GM12878 (cell line): ENCODE measurements at regions not wholly inside any gene's neighbourhood (a gene's known extent, or its start where the extent isn't known, plus 50 kb on each side); places are given as distances from the start of the nearest gene placed in this dataset.

ENCODE experiments used
- ATAC-seq: fragments of 200-7000 bp; cut with Tn5 transposase; 3 replicates; pipeline ENCODE4 v1.9.1; 2020; ENCODE audit warnings: mild to moderate bottlenecking, moderate library complexity
- BruUV-seq: library from RNA; stranded (reverse); fragments of 400-500 nt; replicated peaks from 2 replicates; lab custom pipeline; 2021; lab: Mats Ljungman, UMichigan
- CTCF ChIA-PET: fragments of 300-600 bp; sonication (Branson Sonifier 250); formaldehyde crosslinking; extraction: SDS; loops from one replicate; lab custom pipeline; 2021; ENCODE audit warnings: inconsistent platforms; lab: Yijun Ruan, JAX
- POLR2A ChIA-PET: fragments of 350-600 bp; formaldehyde crosslinking; extraction: SDS; loops from one replicate; lab custom pipeline; 2021; ENCODE audit warnings: inconsistent platforms; lab: Charles Lee
- RAD21 ChIA-PET: fragments of 300-600 bp; sonication (Branson Sonifier 250); formaldehyde crosslinking; loops from one replicate; lab custom pipeline; 2023; ENCODE audit warnings: antibody characterized with exemption; ENCODE audit not compliant: unreplicated experiment; lab: Charles Lee
- SMC1A ChIA-PET: fragments of 300-600 bp; sonication (Branson Sonifier 250); formaldehyde crosslinking; loops from one replicate; lab custom pipeline; 2023; ENCODE audit not compliant: unreplicated experiment, uncharacterized antibody; lab: Charles Lee
- DNase-seq: peaks from one replicate; pipeline ENCODE4 v3.0.0-alpha.2; 2011; ENCODE audit warnings: low read depth, low spot score
- FAIRE-seq: peaks from 3 replicates; lab custom pipeline; 2011; peaks lifted over from hg19 to GRCh38; lab: Jason Lieb, UNC
- H2AFZ ChIP-seq: 2 replicates; pipeline ENCODE4 v1.6.0; 2011; ENCODE audit warnings: low read depth, low read length, control low read depth; ENCODE audit not compliant: control insufficient read depth
- H3K27ac ChIP-seq: 2 replicates; pipeline ENCODE4 v1.5.1; 2011; ENCODE audit warnings: control low read depth; ENCODE audit not compliant: control insufficient read depth, insufficient read depth
- H3K27me3 ChIP-seq, 2 experiments: replicated peaks in 1 of 2; 2 replicates each; pipeline versions ENCODE4 v1.6.0 to v1.6.1; 2011; ENCODE audit warnings: low read length in 1 of 2; ENCODE audit not compliant: control insufficient read depth in 2 of 2, insufficient read depth in 2 of 2
- H3K36me3 ChIP-seq, 2 experiments: 2 replicates each; pipeline ENCODE4 v1.5.1; 2011; ENCODE audit warnings: low read length in 1 of 2; ENCODE audit not compliant: control insufficient read depth in 2 of 2, insufficient read depth in 2 of 2
- H3K4me1 ChIP-seq: 2 replicates; pipeline ENCODE4 v1.6.1; 2011; ENCODE audit warnings: mild to moderate bottlenecking, low read length, moderate library complexity, mixed read lengths; ENCODE audit not compliant: control insufficient read depth, insufficient read depth
- H3K4me2 ChIP-seq: 2 replicates; pipeline ENCODE4 v1.6.0; 2011; ENCODE audit warnings: control low read depth; ENCODE audit not compliant: control insufficient read depth, insufficient read depth
- H3K4me3 ChIP-seq: fragments of 200-600 bp; sonication (generic); 2 replicates; pipeline ENCODE4 v1.5.1; 2016
- H3K79me2 ChIP-seq: 2 replicates; pipeline ENCODE4 v1.6.0; 2011; ENCODE audit warnings: low read length; ENCODE audit not compliant: control insufficient read depth, insufficient read depth
- H3K9ac ChIP-seq: 2 replicates; pipeline ENCODE4 v1.8.0; 2011; ENCODE audit warnings: low read length, control low read depth, mixed read lengths; ENCODE audit not compliant: control insufficient read depth, insufficient read depth
- H3K9me3 ChIP-seq: replicated peaks from 3 replicates; pipeline ENCODE4 v1.5.1; 2011; ENCODE audit warnings: mild to moderate bottlenecking, low read length; ENCODE audit not compliant: control insufficient read depth, insufficient read depth
- H4K20me1 ChIP-seq: 2 replicates; pipeline ENCODE4 v1.6.0; 2011; ENCODE audit not compliant: control insufficient read depth, insufficient read depth
- ATF2 ChIP-seq: IDR thresholded peaks from 2 replicates; pipeline ENCODE4 v1.6.1; 2012; ENCODE audit warnings: low read length, inconsistent platforms
- BACH1 ChIP-seq: fragments of 450-650 bp; IDR thresholded peaks from 2 replicates; pipeline ENCODE4 v1.6.1; 2017; ENCODE audit warnings: mild to moderate bottlenecking, borderline replicate concordance
- BRCA1 ChIP-seq: IDR thresholded peaks from 2 replicates; pipeline ENCODE4 v1.6.1; 2011; ENCODE audit warnings: low read depth, low read length, improper control_type of control experiment
- CREB1 ChIP-seq: IDR thresholded peaks from 2 replicates; pipeline ENCODE4 v1.6.1; 2012; ENCODE audit warnings: low read depth, mild to moderate bottlenecking, inconsistent platforms
- EGR1 ChIP-seq, 2 experiments: IDR thresholded peaks; 1 replicate in 1 of 2; 2 replicates in 1 of 2; pipeline ENCODE4 v1.6.1; 2011 to 2012; ENCODE audit warnings: low read depth in 2 of 2, low read length in 2 of 2, borderline replicate concordance in 1 of 2, mild to moderate bottlenecking in 1 of 2, moderate library complexity in 1 of 2
- FOXM1 ChIP-seq: IDR thresholded peaks from 2 replicates; pipeline ENCODE4 v1.6.1; 2012; ENCODE audit warnings: low read depth, mild to moderate bottlenecking, inconsistent platforms, low read length, moderate library complexity
- GABPA ChIP-seq: IDR thresholded peaks from 2 replicates; pipeline ENCODE4 v1.6.1; 2014; ENCODE audit warnings: antibody characterized with exemption, low read depth, mild to moderate bottlenecking, inconsistent platforms
- KLF5 ChIP-seq: fragments of 450-650 bp; IDR thresholded peaks from 2 replicates; pipeline ENCODE4 v1.6.1; 2014; ENCODE audit warnings: mild to moderate bottlenecking; ENCODE audit not compliant: partially characterized antibody
- LARP7 ChIP-seq: fragments of 450-650 bp; IDR thresholded peaks from 2 replicates; pipeline ENCODE4 v1.6.1; 2017; ENCODE audit warnings: mild to moderate bottlenecking
- MXI1 ChIP-seq: fragments of 150-350 bp; IDR thresholded peaks from 2 replicates; pipeline ENCODE4 v1.6.1; 2011; ENCODE audit warnings: low read depth, mild to moderate bottlenecking, inconsistent platforms, low read length, improper control_type of control experiment
- NBN ChIP-seq: fragments of 450-650 bp; IDR thresholded peaks from 2 replicates; pipeline ENCODE4 v1.6.1; 2016
- PAX8 ChIP-seq: fragments of 450-650 bp; IDR thresholded peaks from 2 replicates; pipeline ENCODE4 v1.6.1; 2017; ENCODE audit warnings: mild to moderate bottlenecking, moderate library complexity
- PKNOX1 ChIP-seq: fragments of 450-650 bp; IDR thresholded peaks from 2 replicates; pipeline ENCODE4 v1.6.1; 2016; ENCODE audit warnings: mild to moderate bottlenecking
- RAD21 ChIP-seq: IDR thresholded peaks from 2 replicates; pipeline ENCODE4 v1.6.1; 2011; ENCODE audit warnings: mild to moderate bottlenecking, low read depth, low read length, moderate library complexity; ENCODE audit not compliant: insufficient read depth
- SIX5 ChIP-seq: IDR thresholded peaks from 2 replicates; pipeline ENCODE4 v1.6.1; 2011; ENCODE audit warnings: mild to moderate bottlenecking, low read depth, low read length, moderate library complexity; ENCODE audit not compliant: severe bottlenecking
- TARDBP ChIP-seq: IDR thresholded peaks from 2 replicates; pipeline ENCODE4 v1.6.1; 2016; ENCODE audit warnings: borderline replicate concordance
- WGBS: methylation state at CpG from one replicate; pipeline ENCODE4 v1.1.6; 2016; ENCODE audit warnings: low lambda C conversion rate; ENCODE audit not compliant: insufficient replicate concordance, insufficient coverage; ENCODE audit errors: missing lambda C conversion rate; 5-methylcytosine and 5-hydroxymethylcytosine counted together
- in situ Hi-C: fragments of 300-500 bp; cut with MboI; formaldehyde crosslinking; loops from 9 replicates; pipeline ENCODE4 v1.14.3; 2018; ENCODE audit warnings: mixed read lengths
- intact Hi-C: fragments of 100-400 bp; cut with micrococcal nuclease; formaldehyde crosslinking; loops from one replicate; pipeline ENCODE4 v1.14.2; 2022; ENCODE audit not compliant: unreplicated experiment

GRCh38 chr2:219878516-219878915 is 251.1 kb downstream of the SLC4A3 start:
- ChIA-PET RAD21 (no interaction called here), CTCF (no interaction called here), POLR2A (no interaction called here), SMC1A (no interaction called here)
- Histone ChIP-seq H3K27ac (no peak overlapping the region), H3K4me1 (no peaks in the 10 kb centered on the region), H3K36me3 (no peaks in the 10 kb centered on the region), H2AFZ (no peak overlapping the region), H3K27me3 (no peaks in the 10 kb centered on the region), H3K4me3 (no peak overlapping the region), H3K9me3 (no peaks in the 10 kb centered on the region), H3K79me2 (no peaks in the 10 kb centered on the region), H4K20me1 (no peaks in the 10 kb centered on the region), H3K9ac (no peak overlapping the region), H3K4me2 (no peak overlapping the region)
- TF ChIP-seq KLF5: no peak
- no peak for TF ChIP-seq EGR1 (IDR thresholded peaks at IDR 0.05; ENCODE audit: borderline replicate concordance in 1 of 2, low read depth in 2 of 2, low read length in 2 of 2)
- TF ChIP-seq RAD21: no peak
- no peak for TF ChIP-seq MXI1
- TF ChIP-seq CREB1: no peak
- TF ChIP-seq TARDBP: no peak
- TF ChIP-seq LARP7: no peak
- no peak for TF ChIP-seq GABPA
- TF ChIP-seq BACH1: no peak
- TF ChIP-seq PKNOX1: no peak
- TF ChIP-seq SIX5: no peak
- TF ChIP-seq BRCA1: no peak
- no peak for TF ChIP-seq FOXM1
- TF ChIP-seq NBN: no peak
- TF ChIP-seq PAX8: no peak
- TF ChIP-seq ATF2: no peak
- 30% methylated on average over 5 of the region's 5 CpGs for WGBS
- in situ Hi-C loops: no loop called here
- intact Hi-C loops: no loop called here
- DNase-seq (no peak), ATAC-seq (no peak), FAIRE-seq (no peak)
- BruUV-seq: no TSS peak
